NT2/D1 (cell line): ENCODE measurements at regions not wholly inside any gene's neighbourhood (a gene's known extent, or its start where the extent isn't known, plus 50 kb on each side); places are given as distances from the start of the nearest gene placed in this dataset.

Source experiments
- SUZ12 ChIP-seq: IDR thresholded peaks from 2 replicates; pipeline ENCODE4 v1.6.1; 2011; ENCODE audit not compliant: insufficient read length, insufficient read depth; ENCODE audit errors: extremely low read depth
- YY1 ChIP-seq: IDR thresholded peaks from 2 replicates; pipeline ENCODE4 v1.6.1; 2011; ENCODE audit not compliant: insufficient read length, insufficient read depth
- ZNF274 ChIP-seq: IDR thresholded peaks from 2 replicates; pipeline ENCODE4 v1.6.1; 2011; ENCODE audit warnings: mild to moderate bottlenecking, low read depth, low read length

- TF ChIP-seq ZNF274, result no peak
- TF ChIP-seq YY1, result no peak
- TF ChIP-seq SUZ12, result no peak
Observed at GRCh38 chr2:128774320-128775216, 455.9 kb upstream of the HS6ST1 start.
